ENCODE measurements at regions not wholly inside any gene's neighbourhood (a gene's known extent, or its start where the extent isn't known, plus 50 kb on each side); places are given as distances from the start of the nearest gene placed in this dataset.

DNA sequence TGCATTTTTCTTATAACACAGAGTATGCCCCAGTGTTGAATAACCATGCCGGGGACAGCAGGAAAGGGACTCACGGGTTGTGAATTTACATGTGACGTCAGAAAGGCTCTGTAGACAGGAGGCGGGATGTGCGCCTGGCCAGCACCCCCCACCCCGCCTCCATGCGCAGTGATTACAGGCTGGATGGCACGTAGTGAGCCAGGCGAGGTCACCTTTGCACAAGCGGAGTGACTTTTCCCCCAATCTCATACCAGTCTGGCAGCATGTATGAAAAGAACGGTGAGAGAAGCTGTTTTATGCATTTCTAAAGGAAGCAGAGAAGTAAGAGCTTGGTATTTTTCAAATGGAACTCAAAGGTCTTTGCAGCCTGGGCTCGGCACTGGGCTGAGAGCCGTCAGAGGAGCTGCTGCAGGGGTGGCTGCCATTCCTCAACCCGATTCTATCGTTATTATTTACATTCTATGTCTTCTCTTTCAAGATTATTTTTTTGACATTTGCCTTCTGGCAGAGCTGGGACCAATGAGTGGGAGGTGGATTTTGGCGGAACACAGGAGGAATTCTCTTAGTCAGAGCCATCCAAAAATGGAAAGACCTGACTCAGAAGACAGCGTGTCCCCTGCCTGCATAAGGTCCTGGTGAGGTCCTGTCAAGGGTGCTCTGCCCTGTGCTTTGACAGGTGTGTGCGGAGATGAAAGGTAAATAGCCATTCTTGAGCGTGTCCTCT lies 115.6 kb upstream of the SLC45A1 start:
- H3K4me1 ChIP-seq, result peaks cover 2 to 37% of the 10 kb centered on the region in 2 donors
- H3K9me3 ChIP-seq, result no peaks in the 10 kb centered on the region
- peak overlapping the region in 1 of 2 donors; percentile 2 for H3K4me3 ChIP-seq
- no peaks in the 10 kb centered on the region for H3K27me3 ChIP-seq
- peak; percentile 88 for DNase-seq (ENCODE audit: low spot score)
- no peaks in the 10 kb centered on the region for H3K36me3 ChIP-seq
- TF ChIP-seq, protein P1, sequence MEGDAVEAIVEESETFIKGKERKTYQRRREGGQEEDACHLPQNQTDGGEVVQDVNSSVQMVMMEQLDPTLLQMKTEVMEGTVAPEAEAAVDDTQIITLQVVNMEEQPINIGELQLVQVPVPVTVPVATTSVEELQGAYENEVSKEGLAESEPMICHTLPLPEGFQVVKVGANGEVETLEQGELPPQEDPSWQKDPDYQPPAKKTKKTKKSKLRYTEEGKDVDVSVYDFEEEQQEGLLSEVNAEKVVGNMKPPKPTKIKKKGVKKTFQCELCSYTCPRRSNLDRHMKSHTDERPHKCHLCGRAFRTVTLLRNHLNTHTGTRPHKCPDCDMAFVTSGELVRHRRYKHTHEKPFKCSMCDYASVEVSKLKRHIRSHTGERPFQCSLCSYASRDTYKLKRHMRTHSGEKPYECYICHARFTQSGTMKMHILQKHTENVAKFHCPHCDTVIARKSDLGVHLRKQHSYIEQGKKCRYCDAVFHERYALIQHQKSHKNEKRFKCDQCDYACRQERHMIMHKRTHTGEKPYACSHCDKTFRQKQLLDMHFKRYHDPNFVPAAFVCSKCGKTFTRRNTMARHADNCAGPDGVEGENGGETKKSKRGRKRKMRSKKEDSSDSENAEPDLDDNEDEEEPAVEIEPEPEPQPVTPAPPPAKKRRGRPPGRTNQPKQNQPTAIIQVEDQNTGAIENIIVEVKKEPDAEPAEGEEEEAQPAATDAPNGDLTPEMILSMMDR (IDR thresholded peaks at IDR 0.05), result no peak
- peak overlapping the region; percentile 63 to 76 for H3K27ac ChIP-seq

DNA sequence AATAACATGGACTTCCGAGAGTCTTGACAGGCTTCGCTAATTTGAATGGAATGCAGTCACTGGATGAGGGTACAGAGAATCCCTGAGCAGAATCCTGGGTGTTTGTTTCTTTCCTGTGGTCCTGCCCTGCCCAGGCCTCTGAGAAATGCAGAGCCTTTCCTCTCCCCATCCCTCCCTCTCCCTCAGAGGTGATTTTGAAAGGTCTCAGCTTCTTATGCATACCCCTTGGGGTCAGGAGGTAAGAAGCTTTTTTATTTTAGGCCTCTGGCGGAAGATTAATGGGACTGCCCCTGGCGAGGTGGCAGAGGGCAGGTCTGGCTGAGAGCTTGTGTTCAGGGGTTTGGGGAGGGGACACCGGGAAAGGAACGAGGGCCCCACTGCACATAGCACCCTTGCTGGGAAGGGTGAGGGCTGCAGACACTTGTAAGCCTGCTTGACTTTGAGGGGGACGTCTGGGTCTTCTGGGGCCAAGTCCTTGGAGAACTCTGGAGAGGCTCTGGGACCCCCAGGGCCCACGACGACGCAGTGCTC lies 116.5 kb upstream of the SLC45A1 start:
- no peak for DNase-seq (ENCODE audit: low spot score)
- TF ChIP-seq, protein P1 (IDR thresholded peaks at IDR 0.05), result no peak
- H3K4me1 ChIP-seq, result peaks cover 2 to 39% of the 10 kb centered on the region in 2 donors
- H3K27ac ChIP-seq, result peak overlapping the region; percentile 63 to 76
- H3K36me3 ChIP-seq, result no peaks in the 10 kb centered on the region
- no peaks in the 10 kb centered on the region for H3K9me3 ChIP-seq
- H3K27me3 ChIP-seq, result no peaks in the 10 kb centered on the region
- H3K4me3 ChIP-seq, result no peak overlapping the region

DNA sequence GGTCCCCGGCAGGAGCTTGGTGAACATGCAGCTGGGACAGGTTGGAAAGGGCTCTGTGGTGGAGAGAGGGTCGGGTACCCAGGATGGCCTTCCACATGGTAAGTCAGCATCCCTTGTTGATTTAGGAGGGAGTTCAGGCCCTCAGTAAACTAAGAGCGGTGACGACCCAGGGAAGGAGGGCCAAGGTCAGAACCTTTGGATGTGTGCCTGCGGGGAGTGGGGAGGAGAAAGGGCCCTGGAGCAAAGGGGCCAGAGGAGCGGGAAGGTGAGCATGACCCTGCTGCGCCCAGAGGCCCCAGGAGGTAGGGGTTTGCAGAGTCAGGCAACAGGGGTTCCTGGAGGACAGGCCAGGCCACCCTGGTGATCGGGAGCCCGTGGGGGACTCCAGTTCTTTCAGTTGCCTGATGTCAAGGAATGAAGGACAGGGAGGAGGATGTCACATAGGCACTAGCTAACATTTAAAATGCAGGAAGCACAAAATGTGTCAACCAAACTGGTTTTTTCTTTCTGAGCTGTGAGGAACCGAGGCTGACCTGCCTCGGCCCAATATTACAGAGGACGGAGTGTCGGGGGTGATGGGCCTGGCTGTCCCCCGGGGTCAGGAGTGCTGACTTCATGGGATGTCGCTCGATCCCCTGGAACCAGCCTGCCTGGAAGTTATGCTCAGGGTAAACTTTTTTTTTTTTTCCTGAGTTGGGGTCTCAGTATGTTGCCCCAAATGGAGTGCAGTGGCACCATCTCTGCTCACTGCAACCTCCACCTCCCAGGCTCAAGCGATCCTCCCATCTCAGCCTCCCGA lies 117.4 kb upstream of the SLC45A1 start:
- Histone ChIP-seq H3K27me3 (no peaks in the 10 kb centered on the region), H3K36me3 (no peaks in the 10 kb centered on the region), H3K9me3 (no peaks in the 10 kb centered on the region), H3K4me3 (no peak overlapping the region), H3K4me1 (peaks cover 2 to 39% of the 10 kb centered on the region in 2 donors), H3K27ac (peak overlapping the region in 1 of 2 donors; percentile 63)
- DNase-seq (ENCODE audit: low spot score), result no peak
- TF ChIP-seq, protein P1 (IDR thresholded peaks at IDR 0.05), result no peak

DNA sequence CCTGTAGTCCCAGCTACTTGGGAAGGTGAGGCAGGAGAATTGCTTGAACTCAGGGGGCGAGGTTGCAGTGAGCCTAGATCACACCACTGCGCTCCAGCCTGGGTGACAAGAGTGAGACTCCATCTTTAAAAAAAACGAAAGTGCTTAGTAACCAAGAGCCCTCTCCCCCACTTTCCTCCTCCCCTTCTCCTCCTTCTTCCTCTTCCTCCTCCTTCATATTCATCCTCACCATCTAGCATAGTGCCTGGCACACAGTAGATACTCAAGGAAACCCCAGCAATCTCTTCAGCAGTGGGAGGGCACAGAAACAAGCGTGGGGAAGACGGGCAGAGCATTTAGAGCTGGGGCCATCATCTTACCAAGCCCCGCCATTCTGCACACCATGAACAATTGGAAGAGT lies 119.4 kb upstream of the SLC45A1 start:
- peaks cover 2 to 33% of the 10 kb centered on the region in 2 donors for H3K4me1 ChIP-seq
- no peak overlapping the region for H3K4me3 ChIP-seq
- TF ChIP-seq, protein P1 (IDR thresholded peaks at IDR 0.05), result no peak
- H3K27me3 ChIP-seq, result no peaks in the 10 kb centered on the region
- H3K36me3 ChIP-seq, result no peaks in the 10 kb centered on the region
- H3K9me3 ChIP-seq, result no peaks in the 10 kb centered on the region
- no peak for DNase-seq (ENCODE audit: low spot score)
- no peak overlapping the region for H3K27ac ChIP-seq

DNA sequence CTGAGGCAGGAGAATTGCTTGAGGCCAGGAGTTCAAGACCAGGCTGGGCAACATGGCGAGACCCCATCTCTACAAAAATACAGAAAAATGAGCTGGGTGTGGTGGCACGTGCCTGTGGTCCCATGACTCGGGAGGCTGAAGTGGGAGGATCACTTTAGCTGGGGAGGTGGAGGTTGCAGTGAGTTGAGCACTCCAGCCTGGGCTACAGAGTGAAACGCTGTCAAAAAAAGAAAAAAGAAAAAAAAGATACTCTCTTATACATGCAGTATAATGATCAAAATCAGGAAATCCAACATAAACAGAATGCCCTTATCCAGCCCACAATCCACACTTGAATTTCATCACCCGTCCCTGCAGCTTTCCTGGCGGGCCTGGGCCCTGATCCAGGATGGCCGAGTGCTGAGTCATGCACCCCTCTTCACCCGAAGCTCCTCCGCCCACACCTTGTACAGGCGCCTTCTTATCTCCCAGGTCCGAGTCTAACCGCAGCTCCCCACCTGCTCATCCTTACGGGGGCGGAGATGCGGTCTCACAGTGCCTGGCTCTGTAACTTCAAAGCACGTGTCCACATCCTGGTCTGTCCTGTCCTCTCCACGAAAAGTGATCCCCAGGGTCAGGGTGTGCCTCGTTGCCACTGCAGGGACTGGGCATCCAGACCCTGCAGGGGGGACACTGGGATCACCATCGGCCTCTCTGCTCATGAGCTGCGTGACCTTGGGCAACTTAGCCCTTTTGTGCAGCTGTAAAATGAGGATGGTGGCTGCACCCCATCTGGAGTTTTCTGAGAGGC lies 120.2 kb upstream of the SLC45A1 start:
- TF ChIP-seq, protein P1 (IDR thresholded peaks at IDR 0.05), result no peak
- H3K27ac ChIP-seq, result no peak overlapping the region
- H3K4me1 ChIP-seq, result peaks cover 2 to 25% of the 10 kb centered on the region in 2 donors
- no peaks in the 10 kb centered on the region for H3K27me3 ChIP-seq
- no peaks in the 10 kb centered on the region for H3K9me3 ChIP-seq
- DNase-seq (ENCODE audit: low spot score), result peak; percentile 80
- H3K4me3 ChIP-seq, result no peak overlapping the region
- H3K36me3 ChIP-seq, result no peaks in the 10 kb centered on the region

All from right atrium auricular region (tissue), 2 donors.